ENCODE measurements at regions not wholly inside any gene's neighbourhood (a gene's known extent, or its start where the extent isn't known, plus 50 kb on each side); places are given as distances from the start of the nearest gene placed in this dataset.

DNA sequence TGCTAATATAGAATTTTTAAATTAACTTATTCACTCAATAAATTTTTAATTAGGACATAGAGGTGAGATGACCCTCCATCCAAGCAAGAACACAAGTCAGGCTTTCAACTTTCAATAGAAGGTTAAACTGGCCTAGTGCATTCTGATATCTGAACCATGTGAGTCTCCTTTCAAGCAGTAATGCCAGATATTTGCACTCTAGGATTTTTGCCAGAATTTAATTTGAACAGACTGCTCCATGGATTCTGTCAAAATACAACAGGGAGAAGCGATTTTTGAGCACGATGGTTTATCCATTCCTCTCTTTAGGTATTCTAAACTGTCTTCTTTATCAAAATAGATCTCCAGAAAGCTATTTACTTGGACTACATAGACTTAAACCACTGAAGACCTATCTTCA lies 72.0 kb upstream of the DCLK2 start:
- no peak for TF ChIP-seq POLR2AphosphoS5 (IDR thresholded peaks at IDR 0.05; ENCODE audit: low read length)
- no peak for TF ChIP-seq RCOR1 (conservative IDR thresholded peaks at IDR 0.05; ENCODE audit: low read depth, low read length)
- no peak for TF ChIP-seq POLR2A (IDR thresholded peaks at IDR 0.05; ENCODE audit: low read depth, low read length)
- TF ChIP-seq HDAC2 (IDR thresholded peaks at IDR 0.05): no peak
- no peak for TF ChIP-seq RELA (IDR thresholded peaks at IDR 0.05; ENCODE audit: borderline replicate concordance, partially characterized antibody)
- no peak for TF ChIP-seq NFIC (IDR thresholded peaks at IDR 0.05; ENCODE audit: low read depth, low read length)
- no peak for TF ChIP-seq CBX3 (IDR thresholded peaks at IDR 0.05; ENCODE audit: borderline replicate concordance, low read depth)
- TF ChIP-seq, protein P1, sequence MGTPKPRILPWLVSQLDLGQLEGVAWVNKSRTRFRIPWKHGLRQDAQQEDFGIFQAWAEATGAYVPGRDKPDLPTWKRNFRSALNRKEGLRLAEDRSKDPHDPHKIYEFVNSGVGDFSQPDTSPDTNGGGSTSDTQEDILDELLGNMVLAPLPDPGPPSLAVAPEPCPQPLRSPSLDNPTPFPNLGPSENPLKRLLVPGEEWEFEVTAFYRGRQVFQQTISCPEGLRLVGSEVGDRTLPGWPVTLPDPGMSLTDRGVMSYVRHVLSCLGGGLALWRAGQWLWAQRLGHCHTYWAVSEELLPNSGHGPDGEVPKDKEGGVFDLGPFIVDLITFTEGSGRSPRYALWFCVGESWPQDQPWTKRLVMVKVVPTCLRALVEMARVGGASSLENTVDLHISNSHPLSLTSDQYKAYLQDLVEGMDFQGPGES (IDR thresholded peaks at IDR 0.05): no peak
- TF ChIP-seq GATAD2B (conservative IDR thresholded peaks at IDR 0.05; ENCODE audit: low read depth): no peak
- H3K27me3 ChIP-seq (replicated peaks in 1 of 2; ENCODE audit: control insufficient read depth in 2 of 2, insufficient read depth in 2 of 2, low read length in 1 of 2): peaks cover 0 to 4% of the 10 kb centered on the region in 2 experiments; a peak in 1 of 4 replicates
- no peaks in the 10 kb centered on the region for H3K9me3 ChIP-seq (replicated peaks; ENCODE audit: control insufficient read depth, insufficient read depth, low read length)
- in situ Hi-C loops (cut with MboI) (no loop called here), intact Hi-C loops (cut with micrococcal nuclease; ENCODE audit: unreplicated experiment) (no loop called here)
- no peaks in the 10 kb centered on the region for H3K4me1 ChIP-seq (ENCODE audit: control insufficient read depth, insufficient read depth, low read length)
- ATAC-seq (no peak), DNase-seq (ENCODE audit: low read depth, low spot score) (no peak), FAIRE-seq (no peak)
- no peaks in the 10 kb centered on the region for H3K36me3 ChIP-seq (ENCODE audit: control insufficient read depth in 2 of 2, insufficient read depth in 2 of 2, low read length in 1 of 2)
- H3K4me3 ChIP-seq: no peak overlapping the region
- SMC1A ChIA-PET (ENCODE audit: uncharacterized antibody, unreplicated experiment): interaction anchor here (4.0 kb wide), 1 partner anchor 204 kb away, joined by 17 read pairs; no protein-coding TSS in a partner anchor
- RAD21 ChIA-PET (ENCODE audit: unreplicated experiment): no interaction called here
- H4K20me1 ChIP-seq (ENCODE audit: control insufficient read depth, insufficient read depth): no peaks in the 10 kb centered on the region
- BruUV-seq (replicated peaks): no TSS peak
- no peak overlapping the region for H2AFZ ChIP-seq (ENCODE audit: control insufficient read depth, low read depth, low read length)
- no peak overlapping the region for H3K27ac ChIP-seq (ENCODE audit: control insufficient read depth, insufficient read depth)
- no peak overlapping the region for H3K4me2 ChIP-seq (ENCODE audit: control insufficient read depth, insufficient read depth)
- POLR2A ChIA-PET: interaction anchor here (0.6 kb wide), 1 partner anchor 153 kb away, joined by 3 read pairs; no protein-coding TSS in a partner anchor
- 3% methylated on average over 2 of the region's 2 CpGs for WGBS (ENCODE audit: insufficient coverage, insufficient replicate concordance, low lambda C conversion rate, missing lambda C conversion rate)
- no peak overlapping the region for H3K9ac ChIP-seq (ENCODE audit: control insufficient read depth, insufficient read depth, low read length)
- H3K79me2 ChIP-seq (ENCODE audit: control insufficient read depth, insufficient read depth, low read length): no peaks in the 10 kb centered on the region
- CTCF ChIA-PET: interaction anchor here (0.6 kb wide), 2 partner anchors 213 to 237 kb away, joined by 3 read pairs; no protein-coding TSS in a partner anchor

Measured in GM12878 (cell line).